ENCODE measurements at regions not wholly inside any gene's neighbourhood (a gene's known extent, or its start where the extent isn't known, plus 50 kb on each side); places are given as distances from the start of the nearest gene placed in this dataset.

DNA sequence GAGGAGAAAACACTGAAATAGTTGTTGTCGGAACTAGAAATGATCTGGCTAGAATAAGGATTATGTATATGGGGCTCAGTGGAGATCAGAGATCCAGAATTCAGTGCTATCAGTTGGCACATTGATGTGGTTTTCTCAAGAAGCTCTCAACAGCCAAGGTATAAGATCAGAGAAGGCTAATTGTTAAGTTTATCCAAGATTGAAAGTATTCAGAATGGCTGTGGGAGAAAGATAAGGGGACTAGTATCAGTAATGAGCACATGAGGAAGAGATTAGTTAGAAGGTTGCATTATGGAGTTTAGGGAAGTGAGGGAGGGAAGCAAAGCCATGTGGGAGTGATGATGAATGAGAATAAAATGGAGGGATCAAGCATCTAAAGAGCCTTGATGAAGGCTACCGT, 128.1 kb upstream of the MIS18BP1 start:
- Histone ChIP-seq H4K20me1 (ENCODE audit: low read length) (no peaks in the 10 kb centered on the region), H3F3A (ENCODE audit: low read length, unreplicated experiment) (no peaks in the 10 kb centered on the region), H3K36me3 (ENCODE audit: low read depth, low read length) (no peaks in the 10 kb centered on the region), H3K9me3 (ENCODE audit: low read length) (no peaks in the 10 kb centered on the region), H3K4me1 (ENCODE audit: insufficient read depth, low read length) (no peaks in the 10 kb centered on the region), H3K79me2 (ENCODE audit: low read length) (no peaks in the 10 kb centered on the region), H3K27me3 (ENCODE audit: low read length) (peaks cover 16% of the 10 kb centered on the region; the same call in 1 of the 2 replicates), H2AFZ (ENCODE audit: low read length) (no peak overlapping the region), H3K27ac (ENCODE audit: low read length) (no peak overlapping the region), H3K4me3 (ENCODE audit: low read length) (no peak overlapping the region), H3K9ac (ENCODE audit: low read length) (no peak overlapping the region), H3K9me2 (replicated peaks; ENCODE audit: low read length) (no peaks in the 10 kb centered on the region), H3K4me2 (ENCODE audit: low read length) (no peak overlapping the region)
- POLR2A ChIA-PET (ENCODE audit: unreplicated experiment): no interaction called here
- TF ChIP-seq EZH2 (IDR thresholded peaks at IDR 0.05; ENCODE audit: low read length, unreplicated experiment) (no peak), EZH2phosphoT487 (IDR thresholded peaks at IDR 0.05; ENCODE audit: borderline replicate concordance, low read length) (no peak)
- TF ChIP-seq, protein P1, sequence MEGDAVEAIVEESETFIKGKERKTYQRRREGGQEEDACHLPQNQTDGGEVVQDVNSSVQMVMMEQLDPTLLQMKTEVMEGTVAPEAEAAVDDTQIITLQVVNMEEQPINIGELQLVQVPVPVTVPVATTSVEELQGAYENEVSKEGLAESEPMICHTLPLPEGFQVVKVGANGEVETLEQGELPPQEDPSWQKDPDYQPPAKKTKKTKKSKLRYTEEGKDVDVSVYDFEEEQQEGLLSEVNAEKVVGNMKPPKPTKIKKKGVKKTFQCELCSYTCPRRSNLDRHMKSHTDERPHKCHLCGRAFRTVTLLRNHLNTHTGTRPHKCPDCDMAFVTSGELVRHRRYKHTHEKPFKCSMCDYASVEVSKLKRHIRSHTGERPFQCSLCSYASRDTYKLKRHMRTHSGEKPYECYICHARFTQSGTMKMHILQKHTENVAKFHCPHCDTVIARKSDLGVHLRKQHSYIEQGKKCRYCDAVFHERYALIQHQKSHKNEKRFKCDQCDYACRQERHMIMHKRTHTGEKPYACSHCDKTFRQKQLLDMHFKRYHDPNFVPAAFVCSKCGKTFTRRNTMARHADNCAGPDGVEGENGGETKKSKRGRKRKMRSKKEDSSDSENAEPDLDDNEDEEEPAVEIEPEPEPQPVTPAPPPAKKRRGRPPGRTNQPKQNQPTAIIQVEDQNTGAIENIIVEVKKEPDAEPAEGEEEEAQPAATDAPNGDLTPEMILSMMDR (conservative IDR thresholded peaks at IDR 0.05; ENCODE audit: low read depth, low read length): no peak
- intact Hi-C loops (cut with micrococcal nuclease): no loop called here
- no peak for DNase-seq
- no peak for ATAC-seq
- CTCF ChIA-PET: no interaction called here
- no TSS peak for BruUV-seq (replicated peaks)

DNA sequence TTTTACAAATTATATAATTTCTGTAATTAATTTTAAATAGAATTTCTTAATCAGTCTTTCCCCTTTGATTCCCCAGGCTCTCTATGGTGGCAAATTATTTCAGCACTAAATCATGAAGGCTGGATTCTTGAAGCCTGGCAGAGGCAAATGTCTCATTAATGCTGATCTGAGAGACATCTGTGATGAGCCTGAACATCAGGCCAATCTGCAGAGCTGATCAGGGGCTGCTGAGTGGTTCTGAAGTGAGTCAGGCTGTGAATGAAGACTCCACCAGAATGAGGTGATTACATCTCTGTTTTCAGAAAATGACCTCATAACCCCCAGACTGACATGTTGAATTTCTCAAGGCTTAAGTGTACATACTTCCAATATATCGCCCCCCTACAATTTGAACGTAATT, 124.2 kb upstream of the MIS18BP1 start:
- no peak overlapping the region for H3K27ac ChIP-seq (ENCODE audit: low read length)

GRCh38 chr14:45373877-45374276, 120.9 kb upstream of the MIS18BP1 start:
- no peaks in the 10 kb centered on the region for H3K9me3 ChIP-seq (ENCODE audit: low read length)
- ATAC-seq: no peak
- TF ChIP-seq, protein P1 (conservative IDR thresholded peaks at IDR 0.05; ENCODE audit: low read depth, low read length): no peak

More for the DNA sequence above, 124.2 kb upstream of the MIS18BP1 start:
- Histone ChIP-seq H3K36me3 (ENCODE audit: low read depth, low read length) (no peaks in the 10 kb centered on the region), H3K4me2 (ENCODE audit: low read length) (no peak overlapping the region), H3K4me3 (ENCODE audit: low read length) (no peak overlapping the region), H3K27me3 (ENCODE audit: low read length) (peaks cover 25% of the 10 kb centered on the region), H3K79me2 (ENCODE audit: low read length) (no peaks in the 10 kb centered on the region), H3K9me3 (ENCODE audit: low read length) (no peaks in the 10 kb centered on the region), H3K9me2 (replicated peaks; ENCODE audit: low read length) (no peaks in the 10 kb centered on the region), H4K20me1 (ENCODE audit: low read length) (no peaks in the 10 kb centered on the region), H3K4me1 (ENCODE audit: insufficient read depth, low read length) (no peaks in the 10 kb centered on the region), H2AFZ (ENCODE audit: low read length) (no peak overlapping the region), H3K9ac (ENCODE audit: low read length) (no peak overlapping the region), H3F3A (ENCODE audit: low read length, unreplicated experiment) (no peaks in the 10 kb centered on the region)
- ChIA-PET POLR2A (ENCODE audit: unreplicated experiment) (no interaction called here), CTCF (no interaction called here)
- DNase-seq: no peak
- TF ChIP-seq EZH2 (IDR thresholded peaks at IDR 0.05; ENCODE audit: low read length, unreplicated experiment) (no peak), EZH2phosphoT487 (IDR thresholded peaks at IDR 0.05; ENCODE audit: borderline replicate concordance, low read length) (no peak)
- TF ChIP-seq, protein P1 (conservative IDR thresholded peaks at IDR 0.05; ENCODE audit: low read depth, low read length): no peak
- intact Hi-C loops (cut with micrococcal nuclease): no loop called here
- no TSS peak for BruUV-seq (replicated peaks)
- no peak for ATAC-seq

More at GRCh38 chr14:45373877-45374276, 120.9 kb upstream of the MIS18BP1 start:
- no peaks in the 10 kb centered on the region for H3K4me1 ChIP-seq (ENCODE audit: insufficient read depth, low read length)
- H3K27ac ChIP-seq (ENCODE audit: low read length): no peak overlapping the region
- intact Hi-C loops (cut with micrococcal nuclease): no loop called here
- H3K9ac ChIP-seq (ENCODE audit: low read length): no peak overlapping the region
- H4K20me1 ChIP-seq (ENCODE audit: low read length): no peaks in the 10 kb centered on the region
- no peaks in the 10 kb centered on the region for H3K36me3 ChIP-seq (ENCODE audit: low read depth, low read length)
- H2AFZ ChIP-seq (ENCODE audit: low read length): no peak overlapping the region
- H3K9me2 ChIP-seq (replicated peaks; ENCODE audit: low read length): no peaks in the 10 kb centered on the region
- H3K27me3 ChIP-seq (ENCODE audit: low read length): peaks cover 46% of the 10 kb centered on the region
- ChIA-PET POLR2A (ENCODE audit: unreplicated experiment) (no interaction called here), CTCF (no interaction called here)
- H3K4me2 ChIP-seq (ENCODE audit: low read length): no peak overlapping the region
- no peak overlapping the region for H3K4me3 ChIP-seq (ENCODE audit: low read length)
- no peaks in the 10 kb centered on the region for H3K79me2 ChIP-seq (ENCODE audit: low read length)
- BruUV-seq (replicated peaks): no TSS peak
- no peaks in the 10 kb centered on the region for H3F3A ChIP-seq (ENCODE audit: low read length, unreplicated experiment)
- no peak for DNase-seq
